ENCODE measurements at regions not wholly inside any gene's neighbourhood (a gene's known extent, or its start where the extent isn't known, plus 50 kb on each side); places are given as distances from the start of the nearest gene placed in this dataset.

- no peak overlapping the region for H3K4me3 ChIP-seq (ENCODE audit: control extremely low read depth in 1 of 5, extremely low read depth in 1 of 5, insufficient read depth in 1 of 5, low read depth in 2 of 5, low read length in 4 of 5)
- H3K36me3 ChIP-seq (replicated peaks in 1 of 2; ENCODE audit: control extremely low read depth in 1 of 2, control insufficient read depth in 1 of 2, extremely low read depth in 1 of 2, insufficient read depth in 2 of 2, low read length in 1 of 2) = no peaks in the 10 kb centered on the region
- intact Hi-C loops (cut with micrococcal nuclease) = no loop called here
- ATAC-seq (ENCODE audit: low read depth) (no peak), DNase-seq (no peak)
- H3K9me3 ChIP-seq (ENCODE audit: control extremely low read depth in 1 of 3, control insufficient read depth in 2 of 3, insufficient read depth in 1 of 3, low read length in 2 of 3) = peaks cover 0 to 5% (median 3%) of the 10 kb centered on the region in 3 donors
- ChIA-PET CTCF (no interaction called here), POLR2A (no interaction called here)
- H3K27ac ChIP-seq (ENCODE audit: low read length in 2 of 2) = no peak overlapping the region
- H3K9me3 Mint-ChIP-seq (ENCODE audit: insufficient read depth) = peaks cover 3% of the 10 kb centered on the region
- no peak overlapping the region for H3K9ac ChIP-seq (ENCODE audit: low read length)
- H3K79me2 ChIP-seq (ENCODE audit: control insufficient read depth, insufficient read depth, low read length) = no peaks in the 10 kb centered on the region
- H3K4me1 Mint-ChIP-seq = peaks cover 2% of the 10 kb centered on the region
- H3K27me3 ChIP-seq (replicated peaks in 1 of 4; ENCODE audit: control extremely low read depth in 1 of 4, control insufficient read depth in 3 of 4, insufficient read depth in 4 of 4, low read length in 3 of 4) = no peaks in the 10 kb centered on the region
- H4K20me1 ChIP-seq (ENCODE audit: control insufficient read depth, insufficient read depth, low read length, poor library complexity, severe bottlenecking) = no peaks in the 10 kb centered on the region
- 82% methylated on average over 6 of the region's 7 CpGs for WGBS (ENCODE audit: insufficient coverage)
- H3K27ac Mint-ChIP-seq = no peak overlapping the region
- peaks cover 7% of the 10 kb centered on the region for H3K27me3 Mint-ChIP-seq
- no peaks in the 10 kb centered on the region for H3K4me1 ChIP-seq (ENCODE audit: control insufficient read depth in 2 of 2, insufficient read depth in 2 of 2, low read length in 2 of 2)
- H3K4me3 Mint-ChIP-seq = no peak overlapping the region
- H2AFZ ChIP-seq (ENCODE audit: insufficient read depth, low read depth, low read length, poor library complexity, severe bottlenecking) = no peak overlapping the region
- no peak overlapping the region for H3K4me2 ChIP-seq (replicated peaks; ENCODE audit: low read depth, low read length, poor library complexity, severe bottlenecking)
- no peak for TF ChIP-seq EZH2 (IDR thresholded peaks at IDR 0.05; ENCODE audit: borderline replicate concordance, insufficient read depth, low read depth, low read length, poor library complexity, severe bottlenecking)
- TF ChIP-seq CTCF (IDR thresholded peaks at IDR 0.05) = no peak
Observed at GRCh38 chr4:11496351-11496829, 67.7 kb upstream of the HS3ST1 start.

GRCh38 chr4:11495818-11496217, 67.1 kb upstream of the HS3ST1 start:
- H3K27ac Mint-ChIP-seq = no peak overlapping the region
- peaks cover 7% of the 10 kb centered on the region for H3K27me3 Mint-ChIP-seq
- ChIA-PET POLR2A (no interaction called here), CTCF (no interaction called here)
- TF ChIP-seq EZH2 (IDR thresholded peaks at IDR 0.05; ENCODE audit: borderline replicate concordance, insufficient read depth, low read depth, low read length, poor library complexity, severe bottlenecking) (no peak), CTCF (IDR thresholded peaks at IDR 0.05) (no peak)
- no peak for DNase-seq
- no peaks in the 10 kb centered on the region for H3K27me3 ChIP-seq (replicated peaks in 1 of 4; ENCODE audit: control extremely low read depth in 1 of 4, control insufficient read depth in 3 of 4, insufficient read depth in 4 of 4, low read length in 3 of 4)
- no peak for ATAC-seq (ENCODE audit: low read depth)
- H3K9me3 Mint-ChIP-seq (ENCODE audit: insufficient read depth) = peaks cover 3% of the 10 kb centered on the region
- H4K20me1 ChIP-seq (ENCODE audit: control insufficient read depth, insufficient read depth, low read length, poor library complexity, severe bottlenecking) = no peaks in the 10 kb centered on the region
- H3K9me3 ChIP-seq (ENCODE audit: control extremely low read depth in 1 of 3, control insufficient read depth in 2 of 3, insufficient read depth in 1 of 3, low read length in 2 of 3) = peaks cover 0 to 5% (median 3%) of the 10 kb centered on the region in 3 donors
- no peaks in the 10 kb centered on the region for H3K36me3 ChIP-seq (replicated peaks in 1 of 2; ENCODE audit: control extremely low read depth in 1 of 2, control insufficient read depth in 1 of 2, extremely low read depth in 1 of 2, insufficient read depth in 2 of 2, low read length in 1 of 2)
- no peaks in the 10 kb centered on the region for H3K4me1 ChIP-seq (ENCODE audit: control insufficient read depth in 2 of 2, insufficient read depth in 2 of 2, low read length in 2 of 2)
- no peak overlapping the region for H3K4me3 Mint-ChIP-seq
- no peak overlapping the region for H2AFZ ChIP-seq (ENCODE audit: insufficient read depth, low read depth, low read length, poor library complexity, severe bottlenecking)
- no peaks in the 10 kb centered on the region for H3K79me2 ChIP-seq (ENCODE audit: control insufficient read depth, insufficient read depth, low read length)
- WGBS (ENCODE audit: insufficient coverage) = no CpG with 5 or more reads among the region's 2 CpGs
- H3K27ac ChIP-seq (ENCODE audit: low read length in 2 of 2) = no peak overlapping the region
- H3K4me3 ChIP-seq (ENCODE audit: control extremely low read depth in 1 of 5, extremely low read depth in 1 of 5, insufficient read depth in 1 of 5, low read depth in 2 of 5, low read length in 4 of 5) = no peak overlapping the region
- no peak overlapping the region for H3K4me2 ChIP-seq (replicated peaks; ENCODE audit: low read depth, low read length, poor library complexity, severe bottlenecking)
- peaks cover 2% of the 10 kb centered on the region for H3K4me1 Mint-ChIP-seq
- intact Hi-C loops (cut with micrococcal nuclease) = no loop called here
- H3K9ac ChIP-seq (ENCODE audit: low read length) = no peak overlapping the region

Measured in B cell (primary cell).